Nephron (organoid): ENCODE measurements at regions not wholly inside any gene's neighbourhood (a gene's known extent, or its start where the extent isn't known, plus 50 kb on each side); places are given as distances from the start of the nearest gene placed in this dataset.

Source experiments
- H3K27ac Mint-ChIP-seq, 3 experiments: 2 replicates each; pipeline ENCODE4 v1.8.0; 2020; ENCODE audit warnings: mixed read lengths in 3 of 3, mild to moderate bottlenecking in 2 of 3, moderate library complexity in 1 of 3
- H3K27me3 Mint-ChIP-seq: 2 replicates; pipeline ENCODE4 v1.8.0; 2021; ENCODE audit warnings: low read depth, mild to moderate bottlenecking, moderate library complexity, mixed read lengths
- H3K36me3 Mint-ChIP-seq: 2 replicates; pipeline ENCODE4 v1.8.0; 2020; ENCODE audit warnings: low read depth, mixed read lengths
- H3K4me1 Mint-ChIP-seq: 2 replicates; pipeline ENCODE4 v1.8.0; 2020; ENCODE audit warnings: mixed read lengths
- H3K4me3 Mint-ChIP-seq, 3 experiments: 2 replicates each; pipeline ENCODE4 v1.8.0; 2020; ENCODE audit warnings: mild to moderate bottlenecking in 3 of 3, mixed read lengths in 3 of 3, moderate library complexity in 2 of 3
- H3K9me3 Mint-ChIP-seq: 2 replicates; pipeline ENCODE4 v1.8.0; 2020; ENCODE audit warnings: mixed read lengths
- CTCF ChIP-seq, 3 experiments: fragments of 200-600 bp; sonication (generic); IDR thresholded peaks; one replicate each; pipeline ENCODE4 v1.5.0; 2021; ENCODE audit warnings: antibody characterized with exemption in 3 of 3; ENCODE audit not compliant: unreplicated experiment in 3 of 3

DNA sequence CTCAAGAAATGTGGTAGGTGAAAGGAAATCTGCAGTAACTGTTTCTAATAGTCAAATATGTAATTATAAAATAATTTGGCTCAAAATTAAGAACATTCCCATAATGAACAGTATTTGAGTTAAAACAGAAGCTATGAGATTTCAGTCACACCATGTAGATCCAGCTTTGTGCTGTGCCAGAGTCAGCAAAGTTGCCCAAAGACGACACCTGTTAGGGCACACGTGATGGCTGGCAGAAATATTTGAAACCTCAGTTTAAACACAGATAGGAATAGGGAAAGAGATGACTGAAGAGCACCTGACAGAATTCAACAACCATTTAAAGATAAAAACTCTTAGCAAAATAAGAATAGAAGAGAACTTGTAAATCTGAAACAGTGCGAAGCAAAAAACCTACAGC, 129.3 kb downstream of the CD83 start:
- TF ChIP-seq CTCF (IDR thresholded peaks at IDR 0.05; ENCODE audit: unreplicated experiment in 3 of 3), result no peak
- Mint-ChIP-seq H3K4me1 (no peaks in the 10 kb centered on the region), H3K36me3 (no peaks in the 10 kb centered on the region), H3K9me3 (peaks cover 8% of the 10 kb centered on the region), H3K27me3 (peaks cover 3% of the 10 kb centered on the region), H3K4me3 (no peak overlapping the region), H3K27ac (no peak overlapping the region)

- Mint-ChIP-seq H3K36me3 (no peaks in the 10 kb centered on the region), H3K4me3 (no peak overlapping the region), H3K9me3 (peaks cover 8% of the 10 kb centered on the region), H3K27me3 (peaks cover 4% of the 10 kb centered on the region), H3K27ac (no peak overlapping the region), H3K4me1 (no peaks in the 10 kb centered on the region)
- no peak for TF ChIP-seq CTCF (IDR thresholded peaks at IDR 0.05; ENCODE audit: unreplicated experiment in 3 of 3)
Observed at GRCh38 chr6:14250573-14250972, 133.0 kb downstream of the CD83 start.

DNA sequence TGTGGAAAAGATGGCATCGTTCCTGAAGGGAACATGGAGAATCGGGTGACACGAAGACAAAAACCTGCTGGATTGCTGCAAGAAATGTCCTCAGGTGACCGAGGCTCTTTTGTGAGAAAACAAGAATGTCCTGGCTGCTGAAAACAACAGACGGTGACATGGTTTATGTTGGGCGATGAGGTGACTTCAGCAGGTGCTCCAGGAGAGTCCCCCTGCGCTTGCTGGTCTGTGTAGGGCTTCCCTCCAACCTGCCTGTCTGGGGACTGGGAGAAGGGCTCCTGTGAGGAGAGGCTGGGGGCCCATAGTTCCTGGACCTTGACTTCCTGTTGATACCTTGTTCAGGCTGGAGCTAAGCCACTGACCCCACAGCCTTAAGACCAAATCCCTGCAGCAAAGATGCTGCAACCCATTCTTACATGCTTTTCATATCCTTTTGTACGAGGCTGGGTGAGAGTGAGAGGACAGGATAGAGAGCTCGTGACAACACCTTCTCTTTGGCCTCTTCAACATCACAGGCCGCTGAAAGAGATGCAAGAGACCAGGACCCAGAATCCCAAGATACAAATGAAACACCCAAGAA, 134.8 kb downstream of the CD83 start:
- TF ChIP-seq CTCF (IDR thresholded peaks at IDR 0.05; ENCODE audit: unreplicated experiment in 3 of 3), result no peak
- Mint-ChIP-seq H3K27ac (no peak overlapping the region), H3K9me3 (peaks cover 8% of the 10 kb centered on the region), H3K27me3 (peaks cover 12% of the 10 kb centered on the region), H3K4me3 (no peak overlapping the region), H3K36me3 (no peaks in the 10 kb centered on the region), H3K4me1 (no peaks in the 10 kb centered on the region)

- no peaks in the 10 kb centered on the region for H3K36me3 Mint-ChIP-seq
- peaks cover 3% of the 10 kb centered on the region for H3K9me3 Mint-ChIP-seq
- no peak overlapping the region for H3K27ac Mint-ChIP-seq
- H3K4me3 Mint-ChIP-seq, result no peak overlapping the region
- H3K4me1 Mint-ChIP-seq, result peaks cover 11% of the 10 kb centered on the region
- no peak for TF ChIP-seq CTCF (IDR thresholded peaks at IDR 0.05; ENCODE audit: unreplicated experiment in 3 of 3)
- peaks cover 9% of the 10 kb centered on the region for H3K27me3 Mint-ChIP-seq
Observed at GRCh38 chr6:14254505-14254904, 136.9 kb downstream of the CD83 start.

DNA sequence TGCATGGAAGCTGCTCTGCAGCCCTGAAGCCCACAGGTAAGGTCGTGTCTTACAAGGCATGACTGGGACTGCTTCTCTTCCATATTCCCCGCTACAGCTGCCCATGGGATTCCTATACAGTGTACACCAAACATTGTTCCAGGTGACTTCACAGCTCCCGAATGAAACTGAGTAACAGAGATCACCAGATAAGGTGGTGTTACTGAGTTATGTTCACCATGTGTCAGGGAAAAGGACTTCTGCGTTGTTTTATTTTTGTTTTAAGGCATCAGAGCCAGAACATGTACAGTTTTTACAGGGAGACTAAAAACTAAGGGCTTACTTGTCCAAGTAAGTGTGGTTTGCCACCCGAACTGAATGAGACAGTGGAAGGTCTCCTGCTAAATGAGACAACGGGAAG, 138.3 kb downstream of the CD83 start:
- Mint-ChIP-seq H3K4me1 (peaks cover 11% of the 10 kb centered on the region), H3K36me3 (peaks cover under 1% of the 10 kb centered on the region), H3K27ac (no peak overlapping the region), H3K27me3 (peaks cover 9% of the 10 kb centered on the region), H3K4me3 (no peak overlapping the region), H3K9me3 (peaks cover 9% of the 10 kb centered on the region)
- no peak for TF ChIP-seq CTCF (IDR thresholded peaks at IDR 0.05; ENCODE audit: unreplicated experiment in 3 of 3)

DNA sequence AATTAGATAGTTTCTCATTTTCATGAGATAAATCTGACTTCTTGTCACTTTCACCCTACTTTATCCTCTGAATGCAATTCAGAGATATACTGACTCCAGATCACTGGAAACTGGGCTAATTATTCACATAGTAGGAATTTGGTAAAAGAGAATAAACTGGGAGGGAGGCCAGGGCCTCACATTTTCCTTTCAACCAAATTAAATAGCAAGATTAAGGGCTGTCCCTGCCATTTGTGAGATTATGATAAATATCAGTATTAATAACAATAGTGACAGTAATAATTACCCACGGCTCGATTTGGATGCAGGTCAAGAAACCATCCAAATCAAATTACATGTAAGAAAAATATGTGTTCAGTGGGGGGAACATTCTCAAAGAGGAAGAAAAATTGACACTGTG, 140.5 kb downstream of the CD83 start:
- Mint-ChIP-seq H3K9me3 (peaks cover 12% of the 10 kb centered on the region), H3K36me3 (peaks cover 4% of the 10 kb centered on the region), H3K27me3 (peaks cover 9% of the 10 kb centered on the region), H3K4me1 (peaks cover 11% of the 10 kb centered on the region), H3K27ac (peak overlapping the region in 2 of 3 experiments; percentile 22 to 32), H3K4me3 (no peak overlapping the region)
- no peak for TF ChIP-seq CTCF (IDR thresholded peaks at IDR 0.05; ENCODE audit: unreplicated experiment in 3 of 3)
